ENCODE measurements at regions not wholly inside any gene's neighbourhood (a gene's known extent, or its start where the extent isn't known, plus 50 kb on each side); places are given as distances from the start of the nearest gene placed in this dataset.

GRCh38 chr5:63812693-63813092 lies 149.6 kb downstream of the HTR1A start:
- Mint-ChIP-seq H3K9me3 (peaks cover 16 to 18% of the 10 kb centered on the region in 2 donors), H3K4me1 (no peaks in the 10 kb centered on the region), H3K27ac (no peak overlapping the region), H3K27me3 (ENCODE audit: low read depth in 2 of 2) (no peaks in the 10 kb centered on the region), H3K36me3 (peaks cover 8% of the 10 kb centered on the region), H3K4me3 (no peak overlapping the region)
- Histone ChIP-seq H3K4me1 (ENCODE audit: control insufficient read depth, insufficient read depth, low read length) (no peaks in the 10 kb centered on the region), H3K9me3 (ENCODE audit: control insufficient read depth, insufficient read depth, low read length) (peaks cover 9% of the 10 kb centered on the region), H3K27ac (ENCODE audit: low read length) (no peak overlapping the region), H3K4me3 (ENCODE audit: low read length) (no peak overlapping the region), H3K36me3 (ENCODE audit: control insufficient read depth, insufficient read depth, low read length) (no peaks in the 10 kb centered on the region), H3K27me3 (ENCODE audit: control insufficient read depth, insufficient read depth, low read length) (no peaks in the 10 kb centered on the region)
- 90% methylated on average over 3 of the region's 3 CpGs for WGBS (ENCODE audit: insufficient coverage)
- no peak for TF ChIP-seq CTCF (IDR thresholded peaks at IDR 0.05)
- ATAC-seq: no peak
- DNase-seq: no peak
- intact Hi-C loops (cut with micrococcal nuclease): no loop called here

- H3K9me3 ChIP-seq (ENCODE audit: control insufficient read depth, insufficient read depth, low read length): peaks cover 9% of the 10 kb centered on the region
- WGBS (ENCODE audit: insufficient coverage): 100% methylated on average over 1 of the region's 2 CpGs
- H3K4me1 ChIP-seq (ENCODE audit: control insufficient read depth, insufficient read depth, low read length): no peaks in the 10 kb centered on the region
- H3K27ac ChIP-seq (ENCODE audit: low read length): no peak overlapping the region
- Mint-ChIP-seq H3K9me3 (peaks cover 16 to 18% of the 10 kb centered on the region in 2 donors), H3K4me1 (no peaks in the 10 kb centered on the region), H3K27ac (no peak overlapping the region), H3K27me3 (ENCODE audit: low read depth in 2 of 2) (no peaks in the 10 kb centered on the region), H3K4me3 (no peak overlapping the region), H3K36me3 (peaks cover 7% of the 10 kb centered on the region)
- H3K36me3 ChIP-seq (ENCODE audit: control insufficient read depth, insufficient read depth, low read length): no peaks in the 10 kb centered on the region
- no peak for TF ChIP-seq CTCF (IDR thresholded peaks at IDR 0.05)
- DNase-seq (no peak), ATAC-seq (no peak)
- no peak overlapping the region for H3K4me3 ChIP-seq (ENCODE audit: low read length)
- intact Hi-C loops (cut with micrococcal nuclease): no loop called here
- H3K27me3 ChIP-seq (ENCODE audit: control insufficient read depth, insufficient read depth, low read length): no peaks in the 10 kb centered on the region
Observed at GRCh38 chr5:63811961-63812360, 150.3 kb downstream of the HTR1A start.

GRCh38 chr5:63811286-63811685 lies 151.0 kb downstream of the HTR1A start:
- WGBS (ENCODE audit: insufficient coverage): 100% methylated on average over 1 of the region's 2 CpGs
- H3K4me1 ChIP-seq (ENCODE audit: control insufficient read depth, insufficient read depth, low read length): no peaks in the 10 kb centered on the region
- Mint-ChIP-seq H3K9me3 (peaks cover 14 to 17% of the 10 kb centered on the region in 2 donors), H3K4me3 (no peak overlapping the region), H3K4me1 (no peaks in the 10 kb centered on the region), H3K27me3 (ENCODE audit: low read depth in 2 of 2) (no peaks in the 10 kb centered on the region), H3K27ac (no peak overlapping the region), H3K36me3 (peaks cover 7% of the 10 kb centered on the region)
- H3K9me3 ChIP-seq (ENCODE audit: control insufficient read depth, insufficient read depth, low read length): peaks cover 9% of the 10 kb centered on the region
- no peak overlapping the region for H3K27ac ChIP-seq (ENCODE audit: low read length)
- H3K4me3 ChIP-seq (ENCODE audit: low read length): no peak overlapping the region
- no peak for DNase-seq
- intact Hi-C loops (cut with micrococcal nuclease): no loop called here
- no peaks in the 10 kb centered on the region for H3K36me3 ChIP-seq (ENCODE audit: control insufficient read depth, insufficient read depth, low read length)
- no peaks in the 10 kb centered on the region for H3K27me3 ChIP-seq (ENCODE audit: control insufficient read depth, insufficient read depth, low read length)
- no peak for TF ChIP-seq CTCF (IDR thresholded peaks at IDR 0.05)
- ATAC-seq: no peak

- no peaks in the 10 kb centered on the region for H3K4me1 ChIP-seq (ENCODE audit: control insufficient read depth, insufficient read depth, low read length)
- DNase-seq (no peak), ATAC-seq (no peak)
- intact Hi-C loops (cut with micrococcal nuclease): no loop called here
- no peaks in the 10 kb centered on the region for H3K9me3 ChIP-seq (ENCODE audit: control insufficient read depth, insufficient read depth, low read length)
- Mint-ChIP-seq H3K36me3 (no peaks in the 10 kb centered on the region), H3K4me3 (no peak overlapping the region), H3K4me1 (no peaks in the 10 kb centered on the region), H3K27me3 (ENCODE audit: low read depth in 2 of 2) (no peaks in the 10 kb centered on the region), H3K9me3 (peaks cover 13 to 25% of the 10 kb centered on the region in 2 donors), H3K27ac (no peak overlapping the region)
- H3K27ac ChIP-seq (ENCODE audit: low read length): no peak overlapping the region
- TF ChIP-seq CTCF (IDR thresholded peaks at IDR 0.05): no peak
- H3K4me3 ChIP-seq (ENCODE audit: low read length): no peak overlapping the region
- no peaks in the 10 kb centered on the region for H3K27me3 ChIP-seq (ENCODE audit: control insufficient read depth, insufficient read depth, low read length)
- H3K36me3 ChIP-seq (ENCODE audit: control insufficient read depth, insufficient read depth, low read length): no peaks in the 10 kb centered on the region
- WGBS (ENCODE audit: insufficient coverage): 75% methylated on average over 1 of the region's 1 CpG
Observed at GRCh38 chr5:63805151-63805550, 157.1 kb downstream of the HTR1A start.
